ELR (cell line): ENCODE measurements at regions not wholly inside any gene's neighbourhood (a gene's known extent, or its start where the extent isn't known, plus 50 kb on each side); places are given as distances from the start of the nearest gene placed in this dataset.
A peak's percentile ranks its signal among the peaks of the same experiment; 100 is the strongest.

ENCODE experiments used
- DNase-seq: peaks from one replicate; pipeline ENCODE4 v3.0.0-alpha.2; 2015; ENCODE audit warnings: low read depth

DNA sequence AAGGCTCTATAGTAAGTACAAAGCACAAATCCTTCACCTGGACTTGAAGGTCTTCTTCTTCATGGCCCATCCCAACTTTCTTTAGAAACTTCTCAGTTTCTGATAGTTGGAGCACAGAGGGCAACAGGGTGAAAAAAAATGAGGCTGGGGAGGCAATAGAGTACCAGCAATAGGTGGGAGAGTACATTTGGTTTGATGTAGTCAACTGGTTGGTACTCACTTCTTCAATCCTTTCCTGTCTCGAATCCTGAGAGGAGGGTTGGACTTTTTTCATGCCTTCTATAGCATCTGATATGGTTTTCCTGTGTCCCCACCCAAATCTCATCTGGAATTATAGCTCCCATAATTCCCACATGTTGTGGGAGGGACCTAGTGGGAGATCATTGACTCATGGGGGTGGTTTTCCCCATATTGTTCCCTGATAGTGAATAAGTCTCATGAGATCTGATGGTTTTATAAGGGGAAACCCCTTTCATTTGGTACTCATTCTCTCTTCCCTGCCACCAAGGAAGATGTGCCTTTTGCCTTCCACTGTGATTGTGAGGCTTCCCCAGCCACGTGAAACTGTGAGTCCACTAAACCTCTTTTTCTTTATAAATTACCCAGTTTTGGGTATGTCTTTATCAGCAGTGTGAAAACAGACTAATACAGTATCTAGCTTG lies 75.9 kb upstream of the LCLAT1 start:
- DNase-seq, result no peak

DNA sequence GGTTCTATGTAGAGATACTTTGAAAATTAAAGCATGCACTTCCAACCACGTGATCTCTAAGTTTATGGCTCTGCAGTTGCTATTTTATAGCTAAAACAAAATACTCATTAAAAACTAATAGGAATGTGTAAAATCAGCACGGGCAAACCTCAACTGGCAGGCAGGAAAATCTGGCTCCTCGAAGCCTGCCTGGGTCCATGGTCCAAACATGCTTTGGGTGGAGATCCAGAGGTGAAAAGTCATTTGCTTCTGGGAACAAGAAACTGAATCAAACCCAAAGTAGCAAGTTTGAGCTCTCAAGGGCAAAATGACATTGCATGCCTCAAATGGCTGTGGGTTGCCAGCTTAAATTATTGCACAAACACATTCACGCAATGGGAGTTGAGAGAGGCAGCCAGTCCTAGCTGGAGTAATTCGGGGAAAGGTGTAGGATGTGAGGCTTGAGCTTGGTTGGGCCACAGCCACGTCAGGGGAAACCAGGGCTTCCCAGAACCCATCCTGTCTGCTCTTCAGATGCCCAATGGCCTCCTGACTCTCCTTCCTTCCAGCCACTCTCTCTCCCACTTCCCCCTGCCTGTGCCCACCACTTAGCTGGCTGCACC lies 75.2 kb upstream of the LCLAT1 start:
- DNase-seq, result no peak

DNA sequence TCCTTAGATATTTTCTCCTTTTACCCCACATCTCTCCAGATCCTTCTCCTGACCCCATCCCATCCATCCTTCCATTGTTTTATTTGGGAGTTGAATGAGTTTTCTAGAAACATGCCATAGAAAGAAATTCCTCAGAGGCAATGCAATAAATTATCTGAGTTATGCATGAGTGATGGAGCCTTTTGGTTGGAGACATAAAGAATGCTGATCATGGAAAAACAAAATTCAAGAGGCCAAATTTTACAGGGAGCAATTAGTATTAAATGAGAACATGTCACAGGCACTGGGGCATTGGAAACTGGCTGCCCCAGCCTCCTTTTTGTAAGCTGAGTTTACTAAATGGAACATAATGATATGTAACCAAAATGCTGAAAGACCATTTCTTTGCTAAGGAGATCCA lies 74.2 kb upstream of the LCLAT1 start:
- DNase-seq, result no peak

DNA sequence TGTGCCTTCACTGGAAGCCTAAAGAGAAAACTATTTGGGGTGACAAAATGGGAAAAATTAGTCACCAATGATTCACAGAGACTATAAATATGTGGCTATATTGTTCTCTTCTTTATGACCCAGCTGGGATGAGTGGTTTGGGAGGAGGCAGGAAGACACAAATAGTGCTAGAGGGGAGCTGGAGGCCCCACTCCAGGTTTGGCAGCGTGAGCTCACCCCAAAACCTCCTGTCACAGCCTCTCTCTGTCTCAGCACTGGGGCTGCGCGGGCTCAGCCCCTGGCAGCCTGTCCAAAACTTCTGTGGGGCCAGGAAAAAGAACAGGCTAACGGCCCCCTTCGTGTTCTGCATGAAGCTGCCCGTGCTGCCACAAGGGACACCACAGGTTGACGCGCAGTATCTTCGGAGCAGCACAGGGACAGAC lies 73.2 kb upstream of the LCLAT1 start:
- DNase-seq, result peak; percentile 53

DNA sequence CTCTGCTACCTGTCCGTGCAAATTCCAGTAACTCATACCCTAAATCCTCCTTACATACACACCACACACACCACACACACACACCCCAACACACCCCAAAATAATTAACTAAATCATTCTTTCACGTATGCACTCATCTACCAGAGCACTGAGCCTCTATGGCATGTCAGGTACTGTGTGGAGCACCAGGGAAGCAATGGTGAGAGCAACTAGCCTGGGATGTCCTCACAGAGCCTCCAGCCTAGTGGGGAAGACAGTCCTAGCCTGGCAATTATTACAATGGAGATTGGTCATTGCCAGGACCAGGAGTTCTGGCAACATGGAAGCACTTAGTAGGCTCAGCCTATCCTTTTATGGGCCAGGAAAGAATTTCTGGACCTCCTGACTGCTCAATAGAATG lies 72.7 kb upstream of the LCLAT1 start:
- no peak for DNase-seq

DNA sequence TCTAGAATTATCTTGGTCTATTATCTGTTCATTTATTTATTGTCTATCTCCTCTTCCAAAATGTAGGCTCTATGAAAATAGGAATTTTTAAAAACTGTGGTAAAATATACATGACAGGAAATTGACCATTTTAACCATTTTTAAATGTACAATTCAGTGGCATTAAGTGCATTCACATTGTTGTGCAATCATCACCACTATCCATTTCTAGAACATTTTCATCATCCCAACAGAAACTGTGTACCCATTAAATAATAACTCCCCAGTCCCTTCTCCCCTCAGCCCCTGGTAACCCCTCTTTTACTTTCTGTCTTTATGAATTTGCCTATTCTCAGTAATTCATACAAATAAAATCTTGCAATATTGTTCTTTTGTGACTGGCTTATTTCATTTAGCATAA lies 71.1 kb upstream of the LCLAT1 start:
- DNase-seq, result no peak

DNA sequence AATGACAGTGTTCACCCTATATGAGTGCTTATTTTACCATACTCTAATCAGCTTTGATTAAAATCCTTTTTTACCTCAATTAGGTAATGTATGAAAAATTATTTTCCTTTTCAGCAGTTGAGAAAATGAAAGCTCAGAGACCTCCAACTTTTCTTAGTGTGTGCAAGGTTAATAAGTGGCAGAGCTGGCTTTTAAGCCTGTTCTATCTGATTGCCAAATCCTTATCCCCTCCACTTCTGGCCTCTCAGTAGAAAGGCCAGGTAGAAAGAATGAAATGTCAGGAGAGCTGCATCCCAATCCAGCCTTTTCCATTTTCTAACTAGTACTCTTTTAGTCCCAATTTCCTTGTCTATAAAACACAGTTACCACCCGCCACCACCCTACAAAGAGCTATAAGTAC lies 67.6 kb upstream of the LCLAT1 start:
- DNase-seq, result no peak

DNA sequence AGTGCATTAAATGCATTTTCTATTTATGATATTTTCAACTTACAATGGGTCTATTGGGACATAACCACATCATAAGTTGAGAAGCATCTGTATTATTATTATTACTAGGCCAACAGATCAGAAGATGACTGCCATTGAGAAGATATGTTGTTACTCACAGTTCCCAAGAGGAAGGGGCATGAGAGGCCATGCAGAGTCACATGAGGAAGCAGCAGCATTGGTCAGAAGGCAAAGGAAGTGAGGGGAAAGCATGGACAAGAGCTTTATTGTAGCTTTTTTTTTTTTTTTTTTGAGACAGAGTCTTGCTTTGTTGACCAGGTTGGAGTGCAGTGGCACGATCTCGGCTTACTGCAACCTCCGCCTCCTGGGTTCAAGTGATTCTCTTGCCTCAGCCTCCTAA lies 66.2 kb upstream of the LCLAT1 start:
- no peak for DNase-seq

DNA sequence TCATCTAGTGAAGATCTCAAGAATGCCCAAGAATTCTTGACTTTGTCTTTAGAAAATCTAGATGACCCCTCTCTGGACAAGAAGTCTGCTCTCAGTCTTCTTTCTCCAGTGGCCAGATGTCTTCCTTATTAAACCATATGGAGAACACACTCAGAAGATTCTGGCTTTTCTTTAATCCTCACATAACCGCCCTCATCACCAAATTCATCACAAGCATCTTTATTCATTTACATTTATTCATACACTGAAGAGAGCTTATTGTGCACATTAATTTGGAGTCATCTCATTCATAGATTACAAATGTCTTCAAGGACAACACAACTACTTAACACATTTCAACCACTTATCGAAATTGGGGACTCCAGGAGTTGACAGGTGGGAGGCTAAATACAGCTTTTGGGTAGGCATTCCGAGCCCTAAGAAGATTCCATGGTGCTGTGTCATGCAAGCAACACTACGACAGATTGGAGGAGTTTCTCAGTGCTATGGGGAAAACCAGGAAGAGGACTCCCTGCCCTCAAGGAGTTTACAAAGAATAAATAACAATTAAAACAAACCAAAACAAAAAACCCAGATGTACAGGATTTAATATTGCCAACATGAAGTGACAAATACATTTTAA lies 64.8 kb upstream of the LCLAT1 start:
- DNase-seq, result no peak

DNA sequence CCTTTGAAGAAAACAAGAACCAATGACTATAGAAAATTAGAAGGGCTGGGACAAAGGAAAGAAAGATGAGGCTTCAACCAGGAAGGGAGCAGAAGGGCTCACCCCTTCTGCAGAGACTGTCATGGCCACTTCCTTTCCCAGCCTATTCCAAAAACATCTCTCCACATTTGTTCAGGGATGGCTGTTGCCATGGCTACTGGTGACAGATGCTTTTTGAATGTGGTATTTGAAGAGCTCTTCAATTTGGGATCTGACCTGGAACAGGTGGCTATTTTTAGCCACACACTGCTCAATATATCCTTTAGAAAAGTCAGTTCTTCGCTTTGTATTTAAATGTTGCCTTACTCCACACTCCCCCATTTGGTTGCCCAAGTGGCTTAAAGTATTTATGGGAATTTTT lies 64.1 kb upstream of the LCLAT1 start:
- no peak for DNase-seq

DNA sequence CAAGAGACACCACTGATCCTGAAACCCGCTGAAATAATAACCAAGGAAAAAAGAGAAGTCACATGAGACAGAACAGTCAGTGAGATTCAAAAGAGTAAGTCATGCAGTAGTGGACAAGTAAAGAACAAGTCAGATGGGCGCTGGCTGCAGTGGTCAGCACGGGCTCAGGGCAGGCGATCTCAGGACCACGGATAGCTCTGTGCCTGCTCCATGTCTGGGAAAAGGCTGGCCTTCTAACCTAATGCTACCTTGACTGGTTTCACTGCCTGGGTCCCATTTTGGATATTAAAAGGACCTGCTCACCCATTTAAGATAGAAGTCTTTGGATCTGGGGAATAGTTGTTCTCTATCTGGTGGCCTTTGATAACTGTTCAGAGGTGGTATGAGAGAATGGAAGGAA lies 61.7 kb upstream of the LCLAT1 start:
- peak; percentile 13 for DNase-seq

DNA sequence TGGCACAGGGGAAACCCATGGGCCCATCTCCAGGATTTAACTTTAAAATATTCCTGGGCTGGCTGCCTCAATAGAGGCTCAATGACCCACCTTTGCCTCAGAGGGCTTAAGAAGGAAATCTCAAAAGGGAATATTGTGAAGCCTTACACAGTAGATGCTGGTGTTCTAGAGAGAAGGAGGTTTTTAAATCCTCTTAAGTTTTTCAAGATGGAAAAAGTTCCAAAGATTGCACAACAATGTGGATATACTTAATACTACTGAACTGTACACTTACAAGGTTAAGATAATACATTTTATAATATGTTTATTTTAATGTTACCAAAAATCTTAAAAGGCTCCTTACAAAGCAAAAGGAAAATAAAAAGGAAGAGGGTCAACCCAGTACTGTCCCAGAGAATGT lies 54.9 kb upstream of the LCLAT1 start:
- DNase-seq, result no peak

DNA sequence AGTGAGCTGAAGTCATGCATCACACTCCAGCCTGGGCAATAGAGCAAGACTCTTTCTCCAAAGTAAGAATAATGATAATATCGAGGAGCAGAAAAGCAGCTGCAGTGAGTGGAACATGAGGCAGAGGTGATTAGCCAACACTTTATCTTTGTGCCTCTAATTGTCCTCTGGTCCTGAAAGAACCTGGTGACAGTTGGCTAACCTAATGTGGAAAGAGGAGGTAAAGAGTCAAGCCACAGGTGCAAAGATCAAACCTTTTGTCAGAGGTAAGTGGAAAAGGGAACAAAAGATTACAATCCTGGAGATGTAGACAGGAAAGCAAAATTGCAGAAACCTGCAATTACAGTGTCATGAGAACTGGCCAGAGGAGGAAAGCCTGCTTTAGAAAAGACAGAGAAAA lies 53.5 kb upstream of the LCLAT1 start:
- DNase-seq, result no peak

DNA sequence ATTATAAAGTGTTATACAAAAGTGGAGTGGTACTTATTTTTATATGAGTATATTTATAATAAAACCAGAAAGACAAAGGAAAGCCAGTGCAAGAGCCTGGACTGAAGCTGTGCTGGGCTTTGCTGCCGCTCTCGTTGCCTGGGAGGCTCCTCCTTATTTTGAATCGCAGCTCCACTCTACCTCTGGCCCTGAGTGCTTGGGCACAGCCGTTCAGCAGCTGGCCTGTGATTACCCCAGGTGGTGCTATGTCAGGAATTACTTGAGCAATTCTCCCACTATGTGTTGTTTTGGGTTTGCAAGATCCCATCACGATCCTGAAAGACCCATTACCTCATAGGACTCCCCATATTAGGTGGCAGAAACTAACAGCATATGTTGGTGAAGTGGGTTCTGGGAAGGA lies 53.0 kb upstream of the LCLAT1 start:
- DNase-seq, result no peak

DNA sequence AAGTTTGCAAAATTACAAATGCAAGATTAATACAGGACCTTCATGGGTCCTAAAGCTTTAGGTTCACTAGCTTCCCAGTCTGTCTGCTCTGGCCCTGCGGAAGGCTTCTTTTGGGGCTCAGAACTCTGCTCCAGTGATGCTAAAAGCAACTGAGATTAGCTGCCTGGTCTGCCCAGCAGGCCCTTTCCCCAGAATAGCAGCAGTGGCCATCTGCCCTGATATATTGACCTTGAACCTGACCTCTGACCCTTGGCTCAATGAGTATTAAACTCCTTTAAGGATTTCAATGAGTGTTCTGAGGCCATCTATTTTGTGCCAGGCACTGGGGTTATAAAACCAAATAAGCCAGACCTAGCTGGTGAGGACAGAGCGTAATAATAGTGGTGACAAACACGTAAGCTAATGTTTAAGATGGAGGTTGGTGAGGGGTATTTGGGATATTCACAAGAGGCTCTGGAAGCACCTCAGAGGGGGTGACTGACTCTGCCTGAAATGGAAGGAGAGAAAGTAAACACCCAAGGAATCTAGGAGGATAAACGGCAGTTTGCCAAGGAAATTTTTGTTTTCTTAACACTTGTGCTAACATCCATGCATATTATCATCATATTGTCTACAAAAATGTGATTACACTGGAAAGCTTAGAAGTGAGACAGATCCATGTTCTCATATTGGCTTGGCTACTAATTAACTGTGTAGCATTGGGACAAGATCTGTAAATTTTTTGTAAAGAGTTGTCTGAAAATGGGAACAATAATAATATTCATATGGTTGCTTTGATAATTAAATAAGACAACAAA lies 50.4 kb upstream of the LCLAT1 start:
- no peak for DNase-seq
